Spleen (tissue), 7 donors: ENCODE measurements at regions not wholly inside any gene's neighbourhood (a gene's known extent, or its start where the extent isn't known, plus 50 kb on each side); places are given as distances from the start of the nearest gene placed in this dataset.
"Not testable (repeated sequence)": the region's sequence is repeated elsewhere in the genome, so short reads cannot be mapped to it uniquely, and the experiment has no call there.

Experiments
- CTCF ChIP-seq, 11 experiments: fragments of 200-600 bp in 7 of 11; fragments of 450-650 bp in 4 of 11; sonication (generic) in 4 of 11; IDR thresholded peaks in 8 of 11; conservative IDR thresholded peaks in 3 of 11; 1 replicate in 7 of 11; 2 replicates in 4 of 11; pipeline versions ENCODE4 v1.4.0 to v1.8.0; 2016 to 2021; ENCODE audit warnings: antibody characterized with exemption in 11 of 11, inconsistent platforms in 4 of 11, mild to moderate bottlenecking in 1 of 11
- POLR2A ChIP-seq, 3 donors: fragments of 450-650 bp; IDR thresholded peaks; one replicate each; pipeline ENCODE4 v1.5.1; 2017; ENCODE audit warnings: antibody characterized with exemption in 3 of 3, mild to moderate bottlenecking in 1 of 3
- donor health status: DM: no; HTN: no; CAD: no; lungs with moderate emphysema.
- donor health status: DM: no; HTN: no; CAD: no.
- donor health status: DM: no; HTN: no; CAD: no.

- TF ChIP-seq CTCF (IDR thresholded peaks at IDR 0.05 in 8 of 11, conservative IDR thresholded peaks at IDR 0.05 in 3 of 11); POLR2A (IDR thresholded peaks at IDR 0.05): not testable (repeated sequence)
These were observed 104.4 kb downstream of the TNFRSF13B start for GRCh38 chr17:16867545-16867944.
